ENCODE measurements at regions not wholly inside any gene's neighbourhood (a gene's known extent, or its start where the extent isn't known, plus 50 kb on each side); places are given as distances from the start of the nearest gene placed in this dataset.
"Not testable (repeated sequence)": the region's sequence is repeated elsewhere in the genome, so short reads cannot be mapped to it uniquely, and the experiment has no call there.

GRCh38 chr5:138647261-138647788, 72.1 kb upstream of the HSPA9 start:
- no peak for DNase-seq

GRCh38 chr5:138646671-138647070, 71.5 kb upstream of the HSPA9 start:
- DNase-seq: no peak

- DNase-seq: no peak
These were observed 70.8 kb upstream of the HSPA9 start for GRCh38 chr5:138645778-138646575.

- DNase-seq: no peak
These were observed 68.0 kb upstream of the HSPA9 start for GRCh38 chr5:138643040-138643791.

- DNase-seq: peak; percentile 19 to 53 (median 39)
These were observed 66.5 kb upstream of the HSPA9 start for GRCh38 chr5:138641547-138642298.

GRCh38 chr5:138640646-138641254, 65.5 kb upstream of the HSPA9 start:
- DNase-seq: no peak

- no peak for DNase-seq
These were observed 64.9 kb upstream of the HSPA9 start for GRCh38 chr5:138640138-138640537.

GRCh38 chr5:138639326-138639725, 64.1 kb upstream of the HSPA9 start:
- no peak for DNase-seq

- no peak for DNase-seq
These were observed 62.1 kb upstream of the HSPA9 start for GRCh38 chr5:138637256-138637655.

GRCh38 chr5:138636398-138636944, 61.3 kb upstream of the HSPA9 start:
- no peak for DNase-seq

- no peak for DNase-seq
These were observed 60.5 kb upstream of the HSPA9 start for GRCh38 chr5:138635708-138636107.

- DNase-seq: no peak
These were observed 60.1 kb upstream of the HSPA9 start for GRCh38 chr5:138635265-138635664.

GRCh38 chr5:138634804-138635203, 59.6 kb upstream of the HSPA9 start:
- DNase-seq: not testable (repeated sequence)

- DNase-seq: no peak
These were observed 57.8 kb upstream of the HSPA9 start for GRCh38 chr5:138632900-138633489.

- DNase-seq: no peak
These were observed 56.1 kb upstream of the HSPA9 start for GRCh38 chr5:138631096-138631928.

GRCh38 chr5:138629392-138629791, 54.2 kb upstream of the HSPA9 start:
- no peak for DNase-seq

- DNase-seq: no peak
These were observed 51.2 kb upstream of the HSPA9 start for GRCh38 chr5:138626333-138626944.

- no peak for DNase-seq
These were observed 49.9 kb upstream of the HSPA9 start for GRCh38 chr5:138625134-138625533.
